ENCODE measurements at regions not wholly inside any gene's neighbourhood (a gene's known extent, or its start where the extent isn't known, plus 50 kb on each side); places are given as distances from the start of the nearest gene placed in this dataset.

DNA sequence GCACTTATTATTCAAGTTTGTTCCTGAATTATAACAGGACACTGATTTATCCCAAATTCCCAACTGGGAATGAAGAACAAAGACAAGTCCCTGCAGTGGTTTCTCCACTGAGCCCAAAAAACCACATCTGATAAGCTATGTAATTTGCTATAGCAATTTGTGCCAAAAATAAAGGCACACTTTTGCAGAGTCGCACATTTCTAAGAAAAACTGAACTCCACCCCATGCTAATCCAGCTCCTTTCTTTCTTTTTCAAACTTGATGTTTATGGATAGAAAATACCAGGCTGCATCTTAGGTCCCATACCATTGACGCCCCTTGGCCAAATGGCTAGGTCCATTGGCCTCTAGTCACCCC, 170.2 kb upstream of the CITED2 start:
- Mint-ChIP-seq H3K9me3 (no peaks in the 10 kb centered on the region), H3K4me3 (no peak overlapping the region), H3K27ac (peak overlapping the region; percentile 70 to 91 (median 78)), H3K27me3 (ENCODE audit: low read depth) (no peaks in the 10 kb centered on the region), H3K36me3 (ENCODE audit: low read depth) (no peaks in the 10 kb centered on the region), H3K4me1 (peaks cover 47% of the 10 kb centered on the region)
- TF ChIP-seq, protein P1, sequence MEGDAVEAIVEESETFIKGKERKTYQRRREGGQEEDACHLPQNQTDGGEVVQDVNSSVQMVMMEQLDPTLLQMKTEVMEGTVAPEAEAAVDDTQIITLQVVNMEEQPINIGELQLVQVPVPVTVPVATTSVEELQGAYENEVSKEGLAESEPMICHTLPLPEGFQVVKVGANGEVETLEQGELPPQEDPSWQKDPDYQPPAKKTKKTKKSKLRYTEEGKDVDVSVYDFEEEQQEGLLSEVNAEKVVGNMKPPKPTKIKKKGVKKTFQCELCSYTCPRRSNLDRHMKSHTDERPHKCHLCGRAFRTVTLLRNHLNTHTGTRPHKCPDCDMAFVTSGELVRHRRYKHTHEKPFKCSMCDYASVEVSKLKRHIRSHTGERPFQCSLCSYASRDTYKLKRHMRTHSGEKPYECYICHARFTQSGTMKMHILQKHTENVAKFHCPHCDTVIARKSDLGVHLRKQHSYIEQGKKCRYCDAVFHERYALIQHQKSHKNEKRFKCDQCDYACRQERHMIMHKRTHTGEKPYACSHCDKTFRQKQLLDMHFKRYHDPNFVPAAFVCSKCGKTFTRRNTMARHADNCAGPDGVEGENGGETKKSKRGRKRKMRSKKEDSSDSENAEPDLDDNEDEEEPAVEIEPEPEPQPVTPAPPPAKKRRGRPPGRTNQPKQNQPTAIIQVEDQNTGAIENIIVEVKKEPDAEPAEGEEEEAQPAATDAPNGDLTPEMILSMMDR (IDR thresholded peaks at IDR 0.05; ENCODE audit: unreplicated experiment in 3 of 3): no peak

DNA sequence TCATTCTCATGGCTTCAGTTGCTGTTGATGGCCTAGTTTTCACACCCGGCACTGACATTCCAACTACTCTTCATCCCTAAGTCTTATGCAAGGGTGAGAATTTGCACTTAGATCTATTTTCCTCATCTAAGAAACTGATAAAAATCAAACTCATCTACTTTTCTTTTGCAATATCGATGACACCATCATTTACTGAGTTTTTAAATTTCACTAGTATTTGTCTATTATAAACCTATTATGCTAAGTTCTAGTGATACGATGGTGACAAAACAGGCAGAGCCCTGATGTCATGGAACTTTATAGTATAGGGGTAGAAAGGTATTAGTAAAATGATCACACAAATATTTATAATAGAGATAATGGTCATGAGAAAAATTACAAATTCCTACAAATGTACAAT, 167.9 kb upstream of the CITED2 start:
- H3K27ac Mint-ChIP-seq: peak overlapping the region in 1 of 3 experiments; percentile 13
- TF ChIP-seq, protein P1 (IDR thresholded peaks at IDR 0.05; ENCODE audit: unreplicated experiment in 3 of 3): no peak
- peaks cover 43% of the 10 kb centered on the region for H3K4me1 Mint-ChIP-seq
- H3K27me3 Mint-ChIP-seq (ENCODE audit: low read depth): peaks cover 2% of the 10 kb centered on the region
- H3K36me3 Mint-ChIP-seq (ENCODE audit: low read depth): no peaks in the 10 kb centered on the region
- H3K4me3 Mint-ChIP-seq: no peak overlapping the region
- no peaks in the 10 kb centered on the region for H3K9me3 Mint-ChIP-seq

DNA sequence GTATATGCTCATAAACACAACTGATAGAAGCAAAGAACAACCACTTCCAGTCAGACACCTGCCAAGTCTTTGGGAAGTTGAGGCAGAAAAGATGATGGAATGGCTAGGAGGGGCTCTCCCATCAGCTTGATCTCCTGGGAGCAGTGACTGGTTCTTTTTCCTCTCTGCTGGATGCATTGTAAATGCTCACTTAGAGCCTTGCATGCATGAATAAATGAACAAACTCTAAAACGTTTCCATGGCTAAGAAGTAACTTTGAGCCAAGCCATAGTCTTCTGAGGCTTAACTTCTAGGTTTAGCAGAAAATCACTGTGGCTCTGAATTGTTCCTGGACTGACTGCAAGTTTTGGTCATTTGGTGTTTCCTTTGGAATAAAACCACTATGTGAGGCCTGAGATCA, 166.4 kb upstream of the CITED2 start:
- Mint-ChIP-seq H3K36me3 (ENCODE audit: low read depth) (no peaks in the 10 kb centered on the region), H3K4me3 (no peak overlapping the region), H3K9me3 (no peaks in the 10 kb centered on the region), H3K27ac (peak overlapping the region in 2 of 3 experiments; percentile 21 to 32), H3K4me1 (peaks cover 33% of the 10 kb centered on the region), H3K27me3 (ENCODE audit: low read depth) (peaks cover 3% of the 10 kb centered on the region)
- TF ChIP-seq, protein P1 (IDR thresholded peaks at IDR 0.05; ENCODE audit: unreplicated experiment in 3 of 3): no peak

DNA sequence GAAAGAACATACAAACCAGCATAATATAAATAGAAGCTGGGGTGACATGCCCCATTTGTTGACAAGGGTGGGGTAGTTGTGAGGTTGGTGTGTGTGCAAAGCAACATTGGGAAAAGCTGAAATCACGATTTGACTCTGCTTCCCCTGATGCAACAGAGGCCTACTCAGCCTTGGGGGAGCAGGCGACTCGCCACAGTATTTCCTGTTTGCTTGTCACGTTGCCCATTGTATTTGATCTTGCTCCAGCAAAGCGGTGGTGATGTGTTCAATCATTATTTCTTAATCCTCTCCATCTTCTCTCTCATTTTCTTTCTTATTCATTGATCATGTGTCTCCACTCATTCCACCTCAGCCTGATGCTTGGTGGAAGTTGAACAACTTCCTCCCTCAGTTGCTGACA, 165.8 kb upstream of the CITED2 start:
- Mint-ChIP-seq H3K36me3 (ENCODE audit: low read depth) (no peaks in the 10 kb centered on the region), H3K4me3 (no peak overlapping the region), H3K4me1 (peaks cover 27% of the 10 kb centered on the region), H3K9me3 (no peaks in the 10 kb centered on the region), H3K27me3 (ENCODE audit: low read depth) (peaks cover 3% of the 10 kb centered on the region), H3K27ac (peak overlapping the region in 1 of 3 experiments; percentile 21)
- TF ChIP-seq, protein P1 (IDR thresholded peaks at IDR 0.05; ENCODE audit: unreplicated experiment in 3 of 3): no peak

DNA sequence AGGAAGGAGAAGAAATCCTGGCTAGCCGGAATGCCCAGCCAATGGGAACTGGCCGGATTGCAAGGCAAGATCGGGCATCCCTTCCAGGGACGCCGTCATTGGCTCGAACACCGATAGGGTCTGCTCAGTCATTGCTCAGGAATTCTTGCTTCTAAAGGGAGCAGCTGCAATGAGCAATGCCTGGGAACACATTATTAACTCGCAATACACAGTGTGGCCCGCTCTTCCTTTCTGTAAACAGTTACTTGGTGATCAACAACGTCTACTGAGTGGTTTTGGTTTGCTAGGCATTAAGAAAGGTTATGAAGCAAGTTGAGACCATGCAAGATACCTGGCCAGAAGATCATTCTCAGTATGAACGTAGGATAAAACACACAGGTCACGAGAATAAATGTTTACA, 165.4 kb upstream of the CITED2 start:
- no peaks in the 10 kb centered on the region for H3K9me3 Mint-ChIP-seq
- peaks cover 3% of the 10 kb centered on the region for H3K27me3 Mint-ChIP-seq (ENCODE audit: low read depth)
- TF ChIP-seq, protein P1 (IDR thresholded peaks at IDR 0.05; ENCODE audit: unreplicated experiment in 3 of 3): no peak
- no peak overlapping the region for H3K4me3 Mint-ChIP-seq
- peak overlapping the region in 2 of 3 experiments; percentile 7 to 61 for H3K27ac Mint-ChIP-seq
- no peaks in the 10 kb centered on the region for H3K36me3 Mint-ChIP-seq (ENCODE audit: low read depth)
- peaks cover 23% of the 10 kb centered on the region for H3K4me1 Mint-ChIP-seq

DNA sequence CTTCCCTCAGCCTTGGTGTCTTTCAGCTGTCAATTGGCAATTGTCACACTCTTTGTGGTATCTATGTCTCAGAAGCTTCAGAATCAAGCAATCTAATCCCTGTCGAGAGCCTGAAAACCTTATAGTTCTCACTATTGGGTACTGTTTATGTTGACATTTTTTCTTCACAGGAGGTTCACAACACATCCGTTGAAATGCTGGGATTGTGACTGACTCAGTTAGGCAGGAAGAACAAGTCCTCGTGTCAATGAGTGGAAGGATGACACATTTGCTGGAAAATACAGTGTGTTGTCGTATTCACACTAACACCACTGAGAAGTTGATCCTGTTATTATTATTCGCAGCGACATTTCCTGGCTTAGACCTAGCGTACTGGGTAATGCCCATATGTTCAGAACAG, 163.9 kb upstream of the CITED2 start:
- TF ChIP-seq, protein P1 (IDR thresholded peaks at IDR 0.05; ENCODE audit: unreplicated experiment in 3 of 3): no peak
- Mint-ChIP-seq H3K4me3 (no peak overlapping the region), H3K9me3 (no peaks in the 10 kb centered on the region)

More for the DNA sequence above, 163.9 kb upstream of the CITED2 start:
- Mint-ChIP-seq H3K27ac (peak overlapping the region; percentile 46 to 78 (median 70)), H3K27me3 (ENCODE audit: low read depth) (peaks cover 3% of the 10 kb centered on the region), H3K36me3 (ENCODE audit: low read depth) (no peaks in the 10 kb centered on the region), H3K4me1 (peaks cover 28% of the 10 kb centered on the region)

Data from nephron (organoid).